PC-9 (cell line): ENCODE measurements at regions not wholly inside any gene's neighbourhood (a gene's known extent, or its start where the extent isn't known, plus 50 kb on each side); places are given as distances from the start of the nearest gene placed in this dataset.

ENCODE experiments used
- EZH2 ChIP-seq: fragments of 200-600 bp; sonication (generic); IDR thresholded peaks from 2 replicates; pipeline ENCODE4 v1.8.0; 2017; ENCODE audit warnings: antibody characterized with exemption, low read depth
- TF ChIP-seq, protein P1 (sequence below): fragments of 200-600 bp; sonication (generic); conservative IDR thresholded peaks from 2 replicates; pipeline ENCODE4 v1.6.1; 2017; ENCODE audit warnings: mixed run types, antibody characterized with exemption, mild to moderate bottlenecking, moderate library complexity

DNA sequence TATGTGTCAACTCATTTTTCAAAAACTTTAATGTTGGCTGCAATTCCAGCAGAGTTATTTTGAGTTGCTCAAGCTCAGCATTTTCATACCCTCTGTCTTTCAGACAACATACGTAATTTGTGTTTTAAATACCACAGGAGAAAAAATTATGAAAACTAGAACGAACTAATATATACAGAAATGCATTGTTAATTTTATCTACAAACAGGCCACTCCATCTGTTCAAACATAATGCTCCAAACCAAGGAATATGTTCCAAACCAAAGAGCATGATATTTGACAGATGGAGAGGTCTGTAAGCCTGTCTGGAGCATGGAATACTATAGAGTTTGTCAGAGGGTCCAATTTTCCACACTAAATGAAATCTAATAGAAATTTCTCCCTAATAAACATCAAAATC is 536.2 kb upstream of the FSIP2 start:
- TF ChIP-seq, protein P1, sequence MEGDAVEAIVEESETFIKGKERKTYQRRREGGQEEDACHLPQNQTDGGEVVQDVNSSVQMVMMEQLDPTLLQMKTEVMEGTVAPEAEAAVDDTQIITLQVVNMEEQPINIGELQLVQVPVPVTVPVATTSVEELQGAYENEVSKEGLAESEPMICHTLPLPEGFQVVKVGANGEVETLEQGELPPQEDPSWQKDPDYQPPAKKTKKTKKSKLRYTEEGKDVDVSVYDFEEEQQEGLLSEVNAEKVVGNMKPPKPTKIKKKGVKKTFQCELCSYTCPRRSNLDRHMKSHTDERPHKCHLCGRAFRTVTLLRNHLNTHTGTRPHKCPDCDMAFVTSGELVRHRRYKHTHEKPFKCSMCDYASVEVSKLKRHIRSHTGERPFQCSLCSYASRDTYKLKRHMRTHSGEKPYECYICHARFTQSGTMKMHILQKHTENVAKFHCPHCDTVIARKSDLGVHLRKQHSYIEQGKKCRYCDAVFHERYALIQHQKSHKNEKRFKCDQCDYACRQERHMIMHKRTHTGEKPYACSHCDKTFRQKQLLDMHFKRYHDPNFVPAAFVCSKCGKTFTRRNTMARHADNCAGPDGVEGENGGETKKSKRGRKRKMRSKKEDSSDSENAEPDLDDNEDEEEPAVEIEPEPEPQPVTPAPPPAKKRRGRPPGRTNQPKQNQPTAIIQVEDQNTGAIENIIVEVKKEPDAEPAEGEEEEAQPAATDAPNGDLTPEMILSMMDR: no peak
- no peak for TF ChIP-seq EZH2
